Right ventricle myocardium superior (tissue), 1 donor: ENCODE measurements at regions not wholly inside any gene's neighbourhood (a gene's known extent, or its start where the extent isn't known, plus 50 kb on each side); places are given as distances from the start of the nearest gene placed in this dataset.

ENCODE experiments used
- ATAC-seq: fragments of 200-7000 bp; cut with Tn5 transposase; one replicate; pipeline ENCODE4 v1.9.1; 2020; ENCODE audit warnings: mild to moderate bottlenecking; ENCODE audit not compliant: poor library complexity
- DNase-seq: peaks from one replicate; pipeline ENCODE4 v3.0.0-alpha.2; 2020
- intact Hi-C: fragments of 100-400 bp; cut with DNase I; formaldehyde crosslinking; loops from one replicate; pipeline ENCODE4 v1.11.2; 2022
- donor health status: DM: no; HTN: yes; CAD: no; lungs with severe emphysema.

DNA sequence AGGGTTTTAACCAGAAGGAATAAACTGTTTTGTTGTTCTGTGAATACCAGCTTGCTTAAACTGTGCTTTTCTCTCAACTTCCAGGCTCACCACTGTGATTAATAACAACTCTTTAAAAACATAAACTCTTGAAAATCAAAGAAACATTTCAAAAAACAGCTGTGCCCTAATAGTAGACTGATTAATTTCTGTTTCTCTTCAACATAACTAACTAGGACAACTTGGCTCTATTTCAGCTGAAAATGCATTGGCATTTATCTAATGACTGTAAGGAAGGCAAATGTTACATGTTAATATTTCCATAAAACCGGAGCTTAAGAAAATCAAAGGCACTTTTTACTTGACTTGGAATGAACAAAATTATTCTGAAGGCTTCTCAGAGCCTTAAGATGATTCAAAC is 656.1 kb upstream of the NEGR1 start:
- ATAC-seq (no peak), DNase-seq (no peak)
- intact Hi-C loops, result no loop called here

DNA sequence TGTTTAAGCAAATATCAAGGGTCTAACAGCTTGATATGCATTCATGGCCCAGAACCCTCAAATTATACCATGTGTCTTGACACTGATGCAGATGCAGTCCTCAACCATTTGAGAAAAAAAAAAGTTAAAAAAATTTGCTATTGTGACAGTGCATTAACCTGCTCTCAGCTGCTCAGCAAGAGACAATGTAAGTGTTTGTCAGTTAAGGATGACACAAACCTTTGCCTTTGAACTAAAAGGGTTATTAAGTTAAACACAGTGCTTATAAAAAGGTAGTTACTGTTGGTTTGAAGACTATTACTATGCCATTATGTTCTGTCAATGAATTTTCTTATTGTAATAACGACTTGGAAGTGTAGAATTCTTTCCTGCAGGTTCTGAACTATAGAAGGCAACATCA is 655.6 kb upstream of the NEGR1 start:
- DNase-seq (no peak), ATAC-seq (no peak)
- intact Hi-C loops, result no loop called here

DNA sequence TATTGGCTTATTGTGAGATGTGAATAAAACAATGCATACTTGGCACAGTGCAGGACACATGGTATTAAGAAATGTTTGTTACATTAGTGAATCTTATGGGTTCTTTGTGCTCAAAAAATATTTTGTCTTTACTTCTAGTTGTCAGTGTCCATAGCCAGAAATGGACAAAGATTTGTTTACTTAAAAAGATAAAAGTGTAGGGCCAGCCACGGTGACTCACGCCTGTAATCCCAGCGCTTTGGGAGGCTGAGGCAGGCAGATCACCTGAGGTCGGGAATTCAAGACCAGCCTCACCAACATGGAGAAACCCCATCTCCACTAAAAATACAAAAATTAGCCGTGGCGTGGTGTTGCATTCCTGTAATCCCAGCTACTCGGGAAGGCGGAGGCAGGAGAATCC is 654.6 kb upstream of the NEGR1 start:
- DNase-seq (no peak), ATAC-seq (no peak)
- intact Hi-C loops, result no loop called here

DNA sequence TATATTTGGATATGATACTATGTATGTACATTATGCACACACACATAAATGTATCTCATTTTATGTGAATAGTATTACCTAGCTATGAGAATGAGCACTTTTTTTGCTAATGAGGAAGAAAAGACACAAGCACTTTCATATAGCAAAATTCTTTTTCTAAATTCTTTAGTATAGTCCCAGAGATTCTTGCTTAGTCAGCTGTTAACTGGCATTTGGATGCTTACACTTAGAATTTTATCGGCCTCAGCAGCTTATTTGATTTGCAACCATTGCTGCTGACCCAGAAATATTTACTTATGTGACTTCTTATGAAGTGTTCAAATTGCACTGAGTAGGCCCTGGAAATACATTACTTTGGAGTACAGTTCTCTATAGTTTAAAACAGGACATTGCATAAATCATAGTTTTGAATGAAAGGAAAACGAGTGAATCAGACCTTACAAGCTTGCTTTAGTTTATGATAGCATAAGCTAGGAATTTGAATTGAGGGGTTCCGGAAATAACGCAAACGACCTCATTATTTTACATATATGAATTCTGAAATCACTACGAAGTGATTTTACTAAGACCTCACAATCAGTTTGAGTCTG is 653.9 kb upstream of the NEGR1 start:
- no peak for DNase-seq
- intact Hi-C loops, result no loop called here
- ATAC-seq, result no peak

DNA sequence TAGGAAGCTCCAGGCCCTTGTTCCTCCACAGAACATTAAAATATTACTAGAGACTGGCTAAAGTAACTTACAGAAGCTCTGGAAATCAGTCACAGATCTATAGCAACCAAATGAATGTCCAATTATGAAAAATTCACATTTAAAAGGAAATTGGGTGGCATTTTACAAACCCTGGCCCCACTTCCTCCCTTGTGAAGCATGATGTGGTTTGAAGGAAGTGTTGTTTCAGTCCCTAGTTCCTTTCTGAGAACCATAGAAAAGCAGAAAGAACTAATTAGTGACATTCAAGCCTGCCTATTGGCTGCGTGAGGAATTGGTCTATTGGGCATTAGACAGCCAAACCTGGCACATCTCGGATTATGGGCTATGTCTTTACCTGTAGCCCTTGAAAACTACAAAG is 649.7 kb upstream of the NEGR1 start:
- ATAC-seq (no peak), DNase-seq (no peak)
- intact Hi-C loops, result no loop called here

DNA sequence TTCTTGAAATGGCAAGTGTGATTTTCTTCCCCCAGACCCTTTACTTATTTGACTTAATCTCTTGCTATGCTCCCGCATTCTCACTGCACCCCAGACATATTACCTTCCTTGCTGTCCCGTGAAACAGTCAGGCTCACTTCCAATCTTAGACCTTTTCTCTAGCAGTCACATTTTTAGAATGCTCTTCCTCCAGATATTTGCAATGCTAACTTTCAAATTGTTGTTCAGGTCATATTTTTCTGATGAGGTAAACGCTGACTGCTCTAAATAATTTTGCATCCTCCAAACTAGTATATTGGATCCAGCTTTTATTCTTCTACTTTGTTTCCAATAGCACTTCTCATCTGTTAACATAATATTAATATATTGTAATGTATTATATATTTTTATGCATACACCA is 648.2 kb upstream of the NEGR1 start:
- DNase-seq, result no peak
- intact Hi-C loops, result no loop called here

DNA sequence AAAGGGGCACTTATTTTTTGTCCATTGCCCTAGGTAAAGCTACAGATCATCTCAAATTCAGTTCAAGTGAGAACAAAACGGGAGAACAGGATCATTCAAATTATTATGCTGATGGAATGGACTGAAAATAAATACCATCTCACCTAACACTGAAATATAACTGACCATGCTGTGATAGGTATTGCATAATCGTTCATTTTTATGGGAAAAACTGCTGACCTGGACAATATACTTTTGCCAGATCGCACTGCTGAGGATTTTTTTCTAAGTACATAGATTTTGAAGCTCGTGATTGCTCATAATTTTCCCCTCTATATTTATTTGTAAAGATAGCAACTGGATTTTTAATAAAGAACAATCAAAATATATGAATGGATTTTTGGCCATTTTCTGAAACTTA is 636.6 kb upstream of the NEGR1 start:
- ATAC-seq (no peak), DNase-seq (no peak)
- intact Hi-C loops, result no loop called here

More for the DNA sequence above, 648.2 kb upstream of the NEGR1 start:
- ATAC-seq, result no peak

DNA sequence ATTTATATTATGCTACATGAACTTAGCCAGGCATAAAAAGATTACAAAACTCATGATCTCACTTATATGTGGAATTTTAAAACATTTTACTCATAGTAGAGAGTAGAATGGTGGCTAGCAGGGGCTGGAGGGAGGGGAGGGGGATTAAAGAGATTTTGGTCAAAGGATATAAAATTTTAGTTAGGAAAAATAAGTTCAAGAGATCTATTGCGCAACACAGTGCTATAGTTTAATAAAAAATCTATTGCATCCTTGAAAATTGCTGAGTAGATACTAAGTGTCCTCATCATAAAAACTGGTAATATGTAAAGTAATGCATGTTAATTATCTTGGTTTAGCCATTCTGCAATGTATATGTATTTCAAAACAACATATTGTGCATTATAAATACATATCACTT is 635.6 kb upstream of the NEGR1 start:
- intact Hi-C loops, result no loop called here
- no peak for ATAC-seq
- DNase-seq, result no peak

DNA sequence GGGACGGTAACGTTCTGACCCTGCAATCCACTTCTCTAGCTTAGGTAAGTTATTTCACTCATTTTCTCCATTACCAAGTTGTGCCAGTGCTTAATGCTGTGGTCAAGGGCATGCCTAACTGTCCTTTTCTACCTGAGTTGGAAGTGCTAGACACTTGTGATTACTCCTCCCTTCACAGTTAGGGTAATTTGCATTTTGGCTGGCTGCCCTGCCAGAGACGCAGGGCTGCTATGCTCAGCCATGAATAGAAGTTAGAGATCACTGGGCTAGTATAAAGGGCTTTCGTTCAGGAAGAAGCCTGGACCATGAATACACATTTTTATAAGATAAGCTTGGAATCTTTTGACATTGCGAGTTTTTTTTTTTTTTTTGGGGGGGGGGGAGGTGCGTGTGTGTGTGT is 633.2 kb upstream of the NEGR1 start:
- intact Hi-C loops, result no loop called here
- no peak for DNase-seq
- ATAC-seq, result no peak

DNA sequence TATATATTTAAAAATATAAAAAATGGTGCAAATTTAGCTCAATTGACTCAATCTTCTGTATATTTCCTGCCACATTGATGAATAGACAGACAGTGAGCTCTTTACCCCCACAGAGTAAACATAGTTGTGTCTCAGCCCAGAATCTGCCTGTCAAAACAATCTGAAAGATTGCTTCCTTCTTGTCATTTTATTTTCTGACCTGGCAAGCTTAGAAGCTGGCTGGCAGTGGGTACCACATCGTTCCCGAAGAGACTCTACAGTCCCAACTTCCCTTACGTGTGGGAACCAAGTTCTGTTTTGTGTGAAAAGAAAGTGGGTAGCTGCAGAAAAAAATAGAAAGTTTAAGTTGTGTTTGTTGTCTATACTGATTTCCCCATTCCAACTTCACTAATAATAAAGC is 629.3 kb upstream of the NEGR1 start:
- ATAC-seq (no peak), DNase-seq (no peak)
- intact Hi-C loops, result no loop called here

DNA sequence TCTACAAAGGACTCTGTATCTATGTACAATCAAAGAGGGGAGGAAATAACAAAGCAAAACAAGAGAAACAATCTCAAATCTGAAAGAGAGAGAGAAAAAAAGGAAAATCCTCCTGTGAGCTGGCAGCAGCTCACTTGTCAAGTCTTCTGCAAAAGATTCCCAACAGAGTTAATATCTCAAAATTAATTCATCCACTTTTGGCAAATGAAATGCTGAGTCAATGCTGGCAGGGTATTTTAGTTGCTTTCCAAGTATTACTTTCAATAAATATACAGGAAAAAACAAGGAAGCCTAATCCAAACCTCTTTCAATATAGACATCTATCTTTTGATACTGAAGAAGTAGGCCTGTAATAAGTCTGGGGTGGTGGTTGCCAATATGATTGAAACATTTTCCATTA is 613.9 kb upstream of the NEGR1 start:
- DNase-seq (no peak), ATAC-seq (no peak)
- intact Hi-C loops, result no loop called here

DNA sequence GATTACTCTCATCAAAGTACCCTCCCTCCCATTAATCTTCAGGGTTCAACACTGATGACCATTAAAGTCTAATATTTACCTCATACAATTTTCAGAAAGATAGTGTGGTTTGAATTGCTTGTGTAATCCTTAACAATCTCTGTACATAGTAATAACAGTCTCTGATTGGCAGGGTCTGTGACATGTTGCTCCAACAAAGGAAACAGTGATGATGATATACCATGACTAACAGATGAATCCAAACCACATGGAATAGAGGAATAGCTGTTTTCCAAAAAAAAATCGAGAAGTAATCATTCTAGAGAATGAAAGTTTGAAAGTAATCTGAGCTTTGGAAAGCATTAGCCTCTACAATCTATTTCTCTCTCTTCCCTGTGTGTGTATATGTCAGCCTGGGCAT is 610.1 kb upstream of the NEGR1 start:
- ATAC-seq (no peak), DNase-seq (no peak)
- intact Hi-C loops, result no loop called here

DNA sequence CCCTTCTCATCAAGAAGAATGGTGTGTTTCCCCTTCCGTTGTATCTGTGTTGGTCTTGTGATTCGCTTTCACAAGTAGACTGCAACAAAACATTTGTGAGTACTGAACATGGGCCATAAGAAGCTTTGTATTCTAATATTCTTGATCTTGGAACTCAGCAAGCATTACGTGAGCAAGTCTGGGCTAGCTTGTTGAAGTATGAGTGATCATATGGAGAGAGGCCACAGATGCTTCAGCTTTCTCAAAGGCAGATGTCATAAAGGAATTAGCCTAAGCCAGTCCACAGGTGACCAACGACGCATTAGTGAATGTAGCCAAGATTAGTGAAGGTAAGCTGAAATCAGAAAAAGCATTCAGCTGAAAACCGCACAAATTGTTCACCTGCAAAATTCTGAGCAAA is 609.6 kb upstream of the NEGR1 start:
- ATAC-seq, result no peak
- no peak for DNase-seq
- intact Hi-C loops, result no loop called here

DNA sequence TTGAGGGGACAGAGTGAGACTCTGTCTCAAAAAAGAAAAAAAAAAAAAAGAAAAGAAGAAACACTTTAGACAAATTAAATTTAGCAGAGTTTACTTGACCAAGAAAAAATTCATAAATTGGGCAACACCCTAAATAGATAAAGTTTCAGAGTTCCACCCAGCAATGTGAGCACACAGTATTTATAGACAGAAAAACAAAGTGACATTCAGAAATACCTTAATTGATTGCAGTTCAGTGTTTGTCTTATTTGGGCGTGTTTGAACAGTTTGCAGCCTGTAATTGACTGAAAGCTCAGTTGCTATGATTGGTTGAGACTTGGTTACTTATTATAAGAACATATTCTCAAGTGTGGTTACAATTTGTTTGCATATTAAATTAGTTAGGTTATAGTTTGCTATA is 603.5 kb upstream of the NEGR1 start:
- intact Hi-C loops, result no loop called here
- DNase-seq, result no peak
- no peak for ATAC-seq

DNA sequence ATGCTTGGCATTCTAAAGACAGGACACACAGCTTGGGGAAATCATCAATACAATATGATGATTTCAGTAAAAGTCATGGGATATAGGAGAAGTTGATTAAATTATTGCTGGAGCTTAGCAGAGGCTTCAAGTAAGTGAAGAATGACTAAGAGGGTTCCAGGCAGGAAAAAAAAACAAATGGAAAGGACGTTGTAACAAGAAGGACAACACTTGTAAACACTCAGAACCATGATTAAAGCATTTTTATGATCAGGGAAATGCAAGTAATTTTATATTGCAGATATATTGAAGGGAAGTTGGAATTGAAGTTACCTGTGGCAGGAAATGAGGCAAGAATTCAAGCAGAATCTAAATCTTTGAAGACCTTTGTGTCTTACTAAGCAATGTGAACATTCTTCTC is 602.7 kb upstream of the NEGR1 start:
- ATAC-seq, result no peak
- DNase-seq, result no peak
- intact Hi-C loops, result no loop called here

DNA sequence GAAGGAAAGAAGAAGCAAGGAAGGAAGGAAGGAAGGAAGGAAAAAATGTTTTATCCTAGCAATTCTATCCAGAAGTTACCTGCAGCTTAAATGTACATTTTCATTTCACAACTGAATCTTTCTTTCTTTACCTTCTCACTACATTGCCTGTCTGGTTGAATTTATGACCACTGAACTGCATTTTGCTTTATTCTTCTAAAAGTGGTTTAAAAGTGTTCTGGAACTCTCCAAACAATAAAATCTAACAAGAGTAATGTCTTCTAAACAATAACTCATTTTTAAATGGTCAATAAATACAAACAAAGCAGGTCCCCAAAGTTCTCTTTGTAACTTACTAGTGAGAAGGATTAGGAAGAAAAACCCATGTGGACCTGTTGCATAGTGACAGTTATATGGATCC is 587.5 kb upstream of the NEGR1 start:
- DNase-seq, result no peak
- no peak for ATAC-seq
- intact Hi-C loops, result no loop called here

DNA sequence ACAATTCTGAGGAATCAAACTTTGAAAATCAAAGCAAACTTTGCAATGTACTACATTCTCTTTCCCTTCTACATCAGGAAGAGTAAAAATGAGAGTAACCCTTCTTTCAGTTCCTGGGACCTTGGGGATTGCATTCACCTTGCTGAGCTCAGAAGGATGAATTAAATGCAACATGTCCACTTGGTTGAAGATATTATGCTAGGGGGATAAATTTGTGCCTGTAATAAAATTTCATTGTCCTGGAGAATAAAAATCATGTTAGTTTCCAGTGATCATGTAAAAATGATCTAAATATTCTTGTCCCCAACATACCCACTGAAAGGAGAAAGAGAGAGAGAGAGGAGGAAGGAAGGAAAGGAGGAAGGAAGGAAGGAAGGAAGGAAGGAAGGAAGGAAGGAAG is 587.1 kb upstream of the NEGR1 start:
- no peak for ATAC-seq
- intact Hi-C loops, result no loop called here
- DNase-seq, result no peak

DNA sequence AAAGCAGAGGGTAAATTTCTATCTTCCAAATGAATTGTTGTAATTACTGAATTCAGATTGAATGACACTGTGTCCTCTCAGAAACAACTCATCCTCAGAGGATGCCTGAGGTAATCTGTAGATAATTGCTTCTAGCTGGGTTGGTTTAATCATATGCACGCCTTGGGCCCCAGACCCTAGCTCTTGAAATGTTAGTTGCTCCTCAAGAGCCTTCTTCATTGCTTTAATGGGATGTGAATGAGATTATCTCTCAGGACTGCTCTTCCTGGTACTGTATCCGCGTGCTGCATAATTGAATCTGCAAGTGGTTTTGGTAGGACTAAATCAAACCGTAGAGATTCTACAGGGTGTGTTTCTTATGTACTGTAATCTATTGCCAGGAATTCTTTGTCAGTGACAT is 569.3 kb upstream of the NEGR1 start:
- DNase-seq, result no peak
- no peak for ATAC-seq
- intact Hi-C loops, result no loop called here

DNA sequence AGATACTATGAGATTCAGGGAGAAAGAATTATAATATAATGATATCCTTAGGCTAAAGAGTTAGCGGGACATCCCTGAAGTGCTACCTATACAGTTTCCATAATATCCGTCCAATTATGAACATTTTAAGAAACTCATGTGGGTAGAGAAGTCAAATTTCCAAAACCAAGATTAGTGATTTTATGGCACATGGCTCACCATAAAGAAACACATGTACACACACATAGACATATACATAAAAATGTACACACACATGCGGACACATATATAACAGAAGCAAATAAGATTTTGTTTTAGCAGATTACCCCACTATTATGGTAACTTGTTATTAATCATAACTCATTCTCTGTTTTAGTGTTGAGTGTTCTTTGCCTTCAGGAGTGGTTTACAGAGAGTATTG is 566.7 kb upstream of the NEGR1 start:
- no peak for ATAC-seq
- intact Hi-C loops, result no loop called here
- DNase-seq, result no peak

DNA sequence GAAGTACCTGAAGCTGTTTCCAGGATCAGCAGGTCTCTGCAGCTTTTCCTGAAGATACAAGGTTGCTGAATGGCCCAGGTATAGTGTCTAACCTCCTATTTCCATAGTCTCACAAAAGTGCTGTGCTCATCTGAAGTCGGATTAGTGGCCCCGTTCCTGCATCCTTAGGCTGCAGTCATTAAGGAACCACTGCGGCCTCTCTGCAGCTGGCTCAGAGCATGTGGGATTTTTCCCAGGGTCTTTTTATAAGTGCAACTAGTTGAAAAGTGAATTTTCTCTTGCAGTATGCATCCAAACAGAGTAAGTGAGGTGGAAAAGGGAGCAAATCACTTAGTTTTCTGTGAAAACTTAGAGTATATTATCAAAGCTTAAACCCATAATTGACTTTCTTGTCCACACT is 565.3 kb upstream of the NEGR1 start:
- no peak for DNase-seq
- intact Hi-C loops, result no loop called here
- no peak for ATAC-seq

DNA sequence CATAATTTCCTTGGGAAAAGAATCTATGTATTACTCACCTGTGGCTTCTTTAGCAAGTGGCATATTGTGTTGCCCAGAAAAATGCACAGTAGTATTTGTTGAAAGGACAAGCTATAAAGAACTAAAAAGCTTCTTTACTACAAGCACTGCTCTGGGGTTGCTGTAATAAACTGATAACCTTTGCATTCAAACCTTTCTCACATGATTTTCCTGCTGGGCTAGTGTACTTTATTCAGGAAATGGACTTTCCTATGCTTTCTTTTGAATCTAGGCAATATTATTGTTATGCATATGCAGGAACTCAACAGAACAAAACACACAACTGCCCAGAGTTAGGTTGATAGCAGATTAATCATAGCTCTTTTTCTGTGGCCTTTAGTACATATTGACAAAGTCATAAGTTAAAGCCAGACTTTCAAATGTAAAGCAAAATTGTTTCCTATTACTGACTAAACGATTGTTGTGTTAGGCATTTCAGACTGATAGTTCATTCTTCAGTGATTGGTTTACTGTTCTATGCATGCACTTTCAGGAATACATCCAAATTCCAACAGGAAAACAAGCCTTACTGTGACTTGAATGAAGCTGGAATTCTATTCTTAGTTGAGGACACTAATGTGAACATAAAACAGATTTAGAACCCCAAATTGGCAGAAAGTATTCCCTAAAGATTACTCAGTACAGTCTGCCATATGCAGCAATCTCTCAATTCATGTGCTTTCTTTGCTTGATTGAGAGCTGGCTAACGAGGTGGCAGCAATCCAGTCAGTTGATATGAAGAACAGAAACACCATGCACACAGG is 564.3 kb upstream of the NEGR1 start:
- ATAC-seq (no peak), DNase-seq (no peak)
- intact Hi-C loops, result no loop called here
